Activated T-cell treated with anti-CD3 and anti-CD28 coated beads, Interleukin-2, amount 50 U/mL, for 24 hours (primary cell): ENCODE measurements at regions not wholly inside any gene's neighbourhood (a gene's known extent, or its start where the extent isn't known, plus 50 kb on each side); places are given as distances from the start of the nearest gene placed in this dataset.

Experiments
- DNase-seq: peaks from one replicate; pipeline ENCODE4 v3.0.0-alpha.2; 2020
- H3K27ac Mint-ChIP-seq: 2 replicates; pipeline ENCODE4 v1.8.0; 2020; ENCODE audit warnings: mild to moderate bottlenecking, mixed read lengths
- H3K27me3 Mint-ChIP-seq: 2 replicates; pipeline ENCODE4 v1.8.0; 2020; ENCODE audit warnings: mixed read lengths
- H3K36me3 Mint-ChIP-seq: 2 replicates; pipeline ENCODE4 v1.8.0; 2020; ENCODE audit warnings: low read depth, mixed read lengths
- H3K4me1 Mint-ChIP-seq: 2 replicates; pipeline ENCODE4 v1.8.0; 2020; ENCODE audit warnings: low read depth, mixed read lengths
- H3K4me3 Mint-ChIP-seq: 2 replicates; pipeline ENCODE4 v1.8.0; 2020; ENCODE audit warnings: mild to moderate bottlenecking, moderate library complexity, mixed read lengths
- H3K9me3 Mint-ChIP-seq: 2 replicates; pipeline ENCODE4 v1.8.0; 2020; ENCODE audit warnings: mixed read lengths

DNA sequence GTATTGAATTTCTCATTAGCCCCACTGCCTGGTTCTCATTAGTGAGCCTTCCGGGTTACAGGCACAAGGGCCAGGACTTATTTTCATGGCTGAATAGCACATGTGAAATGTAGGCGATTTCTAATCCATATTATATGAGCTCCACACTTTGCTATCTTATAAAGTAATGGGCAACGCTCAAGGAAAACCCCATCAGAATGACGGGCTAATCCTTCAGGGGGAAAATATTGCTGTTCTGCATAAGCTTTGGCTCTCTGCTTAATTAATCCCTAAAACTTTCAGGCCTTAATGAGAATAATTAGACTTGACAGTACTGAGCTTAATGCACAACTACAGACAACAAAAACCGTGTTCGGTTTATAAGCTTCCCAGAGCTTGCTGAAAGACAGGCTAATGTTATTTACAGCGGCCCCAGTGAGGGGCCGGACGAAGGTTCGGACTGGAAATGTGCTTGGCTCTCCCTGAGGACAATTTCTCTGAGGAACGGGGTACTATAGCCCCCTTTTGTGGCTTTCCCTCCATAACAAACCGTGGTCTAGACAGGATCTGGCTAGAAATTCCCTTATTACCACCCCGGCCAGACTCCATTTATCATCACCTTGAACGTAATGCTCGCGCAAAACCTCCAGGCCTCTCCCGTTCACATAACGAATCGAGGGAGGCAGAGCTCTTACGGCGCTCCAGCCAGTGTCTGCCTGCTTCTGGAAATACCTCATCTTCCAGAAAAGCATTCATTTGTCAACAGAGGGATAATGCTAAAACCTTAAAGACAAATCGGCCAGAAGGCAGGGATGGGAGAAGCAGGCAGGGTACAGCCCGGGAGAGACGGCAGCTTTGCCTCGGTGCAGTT lies 164.5 kb downstream of the CD83 start:
- H3K4me1 Mint-ChIP-seq = peaks cover 13% of the 10 kb centered on the region
- H3K4me3 Mint-ChIP-seq = no peak overlapping the region
- no peak for DNase-seq

DNA sequence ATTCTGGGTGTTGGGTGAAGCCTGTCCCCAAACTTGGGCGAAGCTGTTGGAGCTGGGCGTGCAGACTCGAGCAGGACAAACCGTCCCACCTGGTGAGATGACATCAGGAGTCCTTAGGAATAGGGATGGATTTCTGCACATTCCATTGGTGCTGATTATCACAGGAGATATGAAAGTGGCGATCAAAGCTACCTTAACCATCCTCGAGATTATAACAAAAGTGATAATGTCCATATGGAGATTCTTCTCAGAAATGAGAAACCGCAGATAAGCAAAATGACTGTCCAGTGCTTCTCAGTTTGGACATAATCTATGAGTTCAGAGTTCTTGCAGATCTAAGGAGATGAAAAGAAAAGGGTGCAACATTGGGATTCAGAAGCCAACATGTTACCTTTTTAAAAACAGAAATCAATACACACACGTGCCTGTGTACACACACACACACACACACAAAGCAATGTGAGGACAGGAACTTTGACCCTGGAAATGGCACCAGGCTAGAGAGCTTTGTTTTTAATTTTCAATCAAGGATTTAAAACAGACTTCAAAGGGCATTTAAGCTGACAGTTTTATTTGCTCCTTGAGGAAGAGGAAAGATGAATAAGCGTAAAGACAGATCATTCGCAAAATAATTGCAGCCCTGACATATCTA lies 165.4 kb downstream of the CD83 start:
- no peak for DNase-seq
- Mint-ChIP-seq H3K9me3 (no peaks in the 10 kb centered on the region), H3K4me3 (no peak overlapping the region), H3K4me1 (peaks cover 4% of the 10 kb centered on the region), H3K27ac (no peak overlapping the region), H3K36me3 (no peaks in the 10 kb centered on the region), H3K27me3 (no peaks in the 10 kb centered on the region)

More for the DNA sequence above, 164.5 kb downstream of the CD83 start:
- Mint-ChIP-seq H3K9me3 (no peaks in the 10 kb centered on the region), H3K36me3 (no peaks in the 10 kb centered on the region), H3K27ac (no peak overlapping the region), H3K27me3 (no peaks in the 10 kb centered on the region)

DNA sequence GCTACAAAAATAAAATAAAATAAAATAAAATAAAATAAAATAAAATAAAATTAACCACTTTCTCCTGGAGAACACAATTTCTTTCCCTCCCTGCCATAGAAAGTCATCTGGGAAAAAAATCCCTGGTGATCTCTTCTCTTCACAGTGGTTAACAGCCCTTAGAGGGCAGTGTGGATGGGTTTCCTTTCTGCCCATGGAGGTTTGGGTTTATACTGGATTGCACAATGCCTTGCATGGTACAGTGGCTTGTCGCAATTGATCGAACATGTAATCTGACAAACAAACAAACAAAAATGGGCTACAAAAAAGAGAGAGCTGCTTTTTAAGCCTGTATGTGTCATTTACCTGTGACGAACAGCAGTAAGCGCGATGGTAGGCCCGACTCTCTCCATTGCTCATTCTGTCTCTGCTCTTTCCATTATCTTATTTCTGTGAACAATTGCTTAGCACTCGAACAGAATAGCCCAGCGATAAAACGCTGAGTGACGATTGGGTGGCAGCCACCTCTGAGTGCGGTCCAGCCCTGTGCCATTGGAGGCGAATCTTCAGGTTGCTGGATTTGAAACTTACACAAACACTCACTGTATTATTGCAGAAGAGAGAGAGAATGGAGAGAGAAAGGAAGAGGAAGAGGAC lies 166.1 kb downstream of the CD83 start:
- Mint-ChIP-seq H3K9me3 (no peaks in the 10 kb centered on the region), H3K27ac (no peak overlapping the region), H3K4me3 (no peak overlapping the region), H3K27me3 (no peaks in the 10 kb centered on the region), H3K36me3 (no peaks in the 10 kb centered on the region), H3K4me1 (no peaks in the 10 kb centered on the region)
- DNase-seq = no peak

DNA sequence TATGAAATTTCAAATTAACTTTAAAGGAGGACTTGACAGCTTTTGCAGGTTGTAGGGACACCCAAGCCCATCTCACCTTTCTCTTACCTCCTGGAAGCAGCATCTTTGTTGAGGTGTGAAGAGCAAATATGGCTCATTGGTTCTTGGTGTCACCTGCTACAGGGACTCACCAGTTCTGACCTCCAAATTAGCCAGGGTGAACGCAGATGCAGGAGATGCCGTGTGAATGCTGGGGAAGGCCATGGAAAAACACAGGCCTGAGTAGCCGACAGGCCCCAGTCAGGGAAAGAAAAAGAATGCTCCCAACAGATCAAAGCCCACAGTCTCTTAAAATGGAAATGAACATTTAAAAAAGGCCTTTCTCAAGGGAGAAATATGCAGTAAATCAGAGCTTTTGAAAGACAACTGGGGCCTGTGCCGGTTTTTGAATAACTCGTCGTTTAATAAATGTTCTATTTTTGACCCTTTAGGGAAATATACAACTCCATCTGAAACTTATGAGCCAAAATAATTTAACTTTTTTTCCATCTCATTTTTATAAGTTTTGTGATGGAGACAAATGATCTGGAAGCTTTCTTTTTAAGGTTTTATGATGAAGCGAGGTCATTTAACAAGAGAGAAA lies 167.5 kb downstream of the CD83 start:
- H3K4me1 Mint-ChIP-seq = peaks cover 7% of the 10 kb centered on the region
- no peak overlapping the region for H3K27ac Mint-ChIP-seq
- DNase-seq = no peak
- peaks cover 4% of the 10 kb centered on the region for H3K9me3 Mint-ChIP-seq
- H3K27me3 Mint-ChIP-seq = peaks cover 2% of the 10 kb centered on the region
- no peak overlapping the region for H3K4me3 Mint-ChIP-seq
- no peaks in the 10 kb centered on the region for H3K36me3 Mint-ChIP-seq

DNA sequence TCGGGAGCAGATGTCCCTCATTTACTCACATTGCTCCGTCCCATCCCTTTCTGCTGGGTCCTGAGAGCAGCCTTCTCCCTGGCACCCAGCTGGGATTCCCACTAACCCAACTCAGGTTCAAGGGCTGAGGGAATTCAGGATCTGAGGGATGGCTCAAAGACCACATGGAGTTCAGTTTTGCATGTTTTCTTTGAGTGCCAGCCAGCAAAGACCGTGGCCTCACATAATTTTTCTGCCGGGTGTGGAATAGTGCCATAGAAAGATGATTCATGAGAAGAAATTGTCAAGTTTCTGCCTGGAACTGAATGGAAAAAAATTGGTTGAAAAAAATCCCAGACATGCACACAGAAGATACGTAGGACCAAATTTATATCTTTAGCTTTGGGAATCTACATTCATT lies 168.6 kb downstream of the CD83 start:
- H3K36me3 Mint-ChIP-seq = no peaks in the 10 kb centered on the region
- DNase-seq = no peak
- peaks cover 2% of the 10 kb centered on the region for H3K27me3 Mint-ChIP-seq
- no peak overlapping the region for H3K27ac Mint-ChIP-seq
- H3K4me1 Mint-ChIP-seq = peaks cover 17% of the 10 kb centered on the region
- H3K4me3 Mint-ChIP-seq = no peak overlapping the region
- H3K9me3 Mint-ChIP-seq = peaks cover 4% of the 10 kb centered on the region

DNA sequence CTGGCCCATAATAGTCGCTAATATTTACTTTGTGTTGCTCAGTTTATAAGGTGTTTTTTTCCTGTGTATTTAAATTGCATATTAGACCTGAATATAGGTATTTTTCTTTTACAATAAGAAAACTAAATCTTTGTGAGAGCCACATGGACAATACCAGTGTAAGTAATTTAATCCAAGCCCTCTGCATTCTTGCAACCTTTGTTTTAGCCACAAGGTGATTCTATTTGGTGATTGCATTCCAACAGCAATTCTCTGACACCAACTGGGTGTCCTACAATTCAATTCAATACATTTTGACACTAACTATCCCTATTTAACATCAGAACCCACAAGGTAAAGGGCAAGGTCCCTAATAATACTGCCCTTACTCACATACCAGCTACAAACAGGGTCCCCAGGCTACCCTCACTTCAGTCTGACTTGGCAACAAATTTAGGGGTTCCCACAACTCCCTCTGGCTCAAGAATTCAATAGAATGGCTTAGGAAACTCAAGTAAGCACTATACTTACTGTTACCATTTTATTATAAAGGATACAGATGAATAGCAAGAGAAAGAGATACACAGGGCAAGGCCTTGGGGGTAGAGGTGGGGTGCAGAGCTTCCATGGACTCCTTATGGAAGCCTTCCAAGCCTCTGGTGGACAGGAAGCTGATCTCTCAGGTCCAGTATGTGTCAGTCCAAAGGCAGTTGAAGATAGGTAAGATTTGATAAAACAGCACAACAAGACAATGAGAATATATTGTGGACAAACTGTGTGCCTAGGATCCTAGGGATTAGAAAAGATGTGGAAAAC lies 169.3 kb downstream of the CD83 start:
- Mint-ChIP-seq H3K9me3 (peaks cover 4% of the 10 kb centered on the region), H3K36me3 (no peaks in the 10 kb centered on the region), H3K27me3 (peaks cover 2% of the 10 kb centered on the region), H3K4me1 (peaks cover 17% of the 10 kb centered on the region), H3K27ac (no peak overlapping the region), H3K4me3 (no peak overlapping the region)
- DNase-seq = no peak

DNA sequence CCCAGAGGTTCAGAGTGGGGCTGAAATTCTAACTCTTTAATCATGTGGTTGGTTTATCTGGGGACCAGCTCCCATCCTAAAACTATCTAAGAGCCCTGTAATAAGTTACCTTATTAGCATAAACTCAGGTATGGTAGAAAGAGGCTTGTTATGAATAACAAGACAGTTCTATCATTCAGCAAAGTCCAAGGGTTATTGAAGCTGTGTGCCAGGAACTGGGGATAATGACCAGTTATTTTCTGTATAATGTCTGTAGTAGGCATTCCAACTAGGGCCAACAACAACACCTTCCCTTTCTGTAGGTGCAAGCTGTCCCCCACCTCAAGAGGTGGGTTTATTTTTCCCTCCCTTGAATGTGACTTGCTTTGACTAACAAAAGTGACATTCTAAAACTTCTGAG lies 170.1 kb downstream of the CD83 start:
- Mint-ChIP-seq H3K9me3 (peaks cover 4% of the 10 kb centered on the region), H3K4me3 (no peak overlapping the region), H3K27ac (no peak overlapping the region), H3K27me3 (peaks cover 2% of the 10 kb centered on the region), H3K4me1 (peaks cover 17% of the 10 kb centered on the region), H3K36me3 (no peaks in the 10 kb centered on the region)
- DNase-seq = no peak

DNA sequence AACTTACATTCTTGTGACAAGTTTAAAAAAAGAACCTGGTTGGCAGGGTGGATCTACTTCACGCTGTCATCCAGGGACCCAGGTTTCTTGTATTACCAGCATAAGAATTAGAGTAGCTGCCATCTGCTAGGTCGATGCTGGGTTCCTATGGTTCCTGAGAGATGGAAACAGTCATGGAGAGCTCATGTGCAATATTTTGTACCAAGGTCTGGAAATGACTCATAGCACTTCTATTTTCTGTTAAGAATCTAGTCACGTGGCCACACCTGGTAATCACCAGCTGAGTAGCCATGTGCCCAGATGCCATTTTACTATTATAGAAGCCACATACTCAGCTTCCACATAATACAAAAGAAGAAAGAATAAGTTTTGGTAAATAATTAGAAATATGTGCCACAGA lies 171.3 kb downstream of the CD83 start:
- Mint-ChIP-seq H3K9me3 (peaks cover 4% of the 10 kb centered on the region), H3K4me1 (peaks cover 17% of the 10 kb centered on the region), H3K36me3 (no peaks in the 10 kb centered on the region), H3K4me3 (no peak overlapping the region), H3K27ac (no peak overlapping the region), H3K27me3 (peaks cover 2% of the 10 kb centered on the region)
- DNase-seq = no peak

DNA sequence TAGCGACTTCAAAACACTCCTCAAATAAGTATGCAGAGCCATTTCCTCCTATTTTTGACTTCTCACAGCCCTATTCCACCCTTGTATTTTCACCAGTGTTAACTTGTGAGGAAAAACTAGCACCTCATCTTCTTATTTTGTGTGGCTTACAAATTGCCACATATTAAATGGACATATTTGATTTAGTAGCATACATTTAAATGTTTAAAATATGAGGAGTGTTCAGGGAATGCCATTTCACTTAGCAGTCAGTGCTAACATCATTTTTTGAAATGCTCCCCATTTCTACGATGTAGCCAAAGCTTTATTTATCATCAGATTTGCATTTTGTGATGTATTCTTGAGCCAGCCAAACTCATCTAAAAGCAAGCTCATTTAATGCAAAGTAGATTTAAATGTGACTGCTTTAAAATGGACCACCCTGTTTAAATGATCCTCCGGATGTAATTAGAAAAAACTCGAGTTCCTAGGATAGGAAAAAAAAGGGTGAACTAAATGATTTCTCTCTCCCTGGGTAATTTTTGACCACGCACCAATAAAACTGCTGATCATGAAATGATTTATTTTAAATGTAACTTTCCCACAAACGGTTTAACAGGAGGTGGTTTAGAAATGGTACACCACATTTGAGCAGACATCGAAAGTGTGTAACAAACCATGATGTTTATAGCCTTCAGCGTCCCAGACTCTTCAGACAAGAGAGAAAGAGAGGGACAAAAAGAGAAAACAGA lies 172.6 kb downstream of the CD83 start:
- H3K4me3 Mint-ChIP-seq = no peak overlapping the region
- H3K27ac Mint-ChIP-seq = peak overlapping the region; percentile 15
- no peak for DNase-seq
- H3K36me3 Mint-ChIP-seq = no peaks in the 10 kb centered on the region
- H3K27me3 Mint-ChIP-seq = peaks cover 2% of the 10 kb centered on the region
- H3K4me1 Mint-ChIP-seq = peaks cover 17% of the 10 kb centered on the region
- H3K9me3 Mint-ChIP-seq = peaks cover 4% of the 10 kb centered on the region

DNA sequence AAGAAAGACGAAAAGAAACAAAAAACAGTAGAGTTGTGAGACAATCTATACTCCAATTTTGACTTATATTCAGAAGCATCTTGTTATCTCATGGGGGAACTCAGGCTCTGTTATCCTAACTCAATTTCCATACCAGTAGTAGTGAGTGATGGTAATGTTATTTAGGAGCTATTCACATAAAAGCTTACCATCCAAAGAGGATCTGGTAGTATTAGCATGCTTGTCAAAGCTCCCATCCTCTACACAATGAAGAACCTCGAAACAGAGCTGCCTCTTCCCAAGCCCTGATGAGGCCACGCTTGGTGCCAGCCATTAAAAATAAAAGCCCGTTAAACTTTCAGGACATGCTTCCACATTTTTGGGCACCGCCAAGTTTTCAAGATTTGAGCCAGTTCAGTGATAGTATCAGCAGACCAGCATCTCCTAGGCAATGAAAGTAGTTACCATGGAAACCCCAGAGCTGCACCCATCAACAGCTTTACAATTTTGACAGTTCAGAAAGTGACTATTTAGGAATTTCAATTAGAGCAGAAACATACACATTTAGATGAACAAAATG lies 173.3 kb downstream of the CD83 start:
- Mint-ChIP-seq H3K4me3 (no peak overlapping the region), H3K27ac (peak overlapping the region; percentile 15)

DNA sequence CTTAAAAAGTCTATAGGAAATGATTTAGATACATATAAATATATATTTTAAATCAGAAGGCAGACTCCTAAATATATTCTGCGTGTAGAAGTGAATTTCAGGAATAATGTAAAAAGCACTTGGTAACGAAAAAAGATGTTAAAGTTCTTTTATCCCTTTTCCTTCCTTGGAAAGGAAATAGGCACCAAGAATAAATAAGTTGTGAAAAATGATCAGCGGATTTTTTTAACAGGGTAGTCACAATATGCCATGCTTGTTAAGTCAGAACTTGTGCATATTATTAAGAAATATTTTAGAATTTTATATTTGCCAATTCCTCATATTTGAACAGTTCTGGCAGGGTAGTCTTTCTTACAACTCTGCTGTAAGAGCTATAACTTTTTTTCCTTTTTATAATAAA lies 173.8 kb downstream of the CD83 start:
- Mint-ChIP-seq H3K4me3 (no peak overlapping the region), H3K4me1 (peaks cover 17% of the 10 kb centered on the region), H3K9me3 (peaks cover 4% of the 10 kb centered on the region), H3K27ac (no peak overlapping the region), H3K36me3 (no peaks in the 10 kb centered on the region), H3K27me3 (peaks cover 2% of the 10 kb centered on the region)
- no peak for DNase-seq

More for the DNA sequence above, 173.3 kb downstream of the CD83 start:
- H3K36me3 Mint-ChIP-seq = no peaks in the 10 kb centered on the region
- DNase-seq = no peak
- peaks cover 4% of the 10 kb centered on the region for H3K9me3 Mint-ChIP-seq
- H3K27me3 Mint-ChIP-seq = peaks cover 2% of the 10 kb centered on the region
- H3K4me1 Mint-ChIP-seq = peaks cover 17% of the 10 kb centered on the region

DNA sequence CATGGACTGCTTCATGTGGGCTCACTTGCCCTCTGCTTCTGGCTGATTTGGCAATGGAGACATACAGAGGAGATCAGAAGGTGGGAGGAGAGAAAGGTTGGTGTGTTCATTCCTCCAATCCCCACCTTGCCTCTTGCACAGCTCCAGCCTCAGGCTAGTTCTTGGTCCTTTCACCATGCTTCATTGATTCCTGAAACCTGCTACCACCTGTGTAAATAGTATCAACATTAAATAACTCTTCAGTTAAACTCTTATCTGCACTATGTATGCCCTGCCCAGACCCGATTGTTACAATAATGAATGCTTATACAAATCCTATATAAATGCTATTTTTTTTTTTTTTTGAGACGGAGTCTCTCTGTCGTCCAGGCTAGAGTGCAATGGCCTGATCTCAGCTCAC lies 174.5 kb downstream of the CD83 start:
- Mint-ChIP-seq H3K27me3 (peaks cover 2% of the 10 kb centered on the region), H3K27ac (no peak overlapping the region), H3K4me1 (peaks cover 17% of the 10 kb centered on the region), H3K9me3 (peaks cover 4% of the 10 kb centered on the region), H3K36me3 (no peaks in the 10 kb centered on the region), H3K4me3 (no peak overlapping the region)
- DNase-seq = no peak

DNA sequence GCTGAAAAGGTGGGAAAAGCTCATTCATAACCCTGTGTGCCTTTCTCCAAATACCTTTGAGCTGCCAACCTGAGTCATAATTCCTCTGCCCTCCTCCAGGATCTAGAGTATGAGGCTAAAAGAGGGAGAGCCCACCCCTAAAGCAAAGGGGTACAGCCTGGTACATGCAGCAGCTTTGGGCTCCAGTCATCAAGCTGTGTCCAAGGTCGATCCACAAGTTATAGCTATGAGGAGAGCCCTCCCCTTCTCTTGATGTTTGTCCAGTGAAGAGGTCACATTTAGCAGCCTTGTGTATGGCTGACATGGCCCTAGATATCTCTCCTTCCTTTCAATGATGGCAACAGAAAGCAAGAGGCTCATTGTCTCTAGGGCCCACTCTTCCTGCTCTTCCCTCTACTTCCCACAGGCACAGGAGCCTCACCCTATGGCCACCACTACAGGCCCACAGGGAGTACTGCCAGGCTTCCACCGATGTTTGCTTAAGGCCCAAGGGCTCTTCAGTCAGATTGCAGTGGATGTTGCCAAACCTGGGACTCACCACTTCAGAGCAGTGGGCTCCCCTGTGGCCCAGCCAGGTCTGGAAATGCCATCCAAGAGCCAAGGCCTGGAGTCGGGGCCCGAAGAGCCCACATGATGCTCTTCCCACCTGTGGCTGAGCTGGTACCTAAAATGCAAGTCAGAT lies 176.8 kb downstream of the CD83 start:
- Mint-ChIP-seq H3K36me3 (no peaks in the 10 kb centered on the region), H3K4me1 (peaks cover 14% of the 10 kb centered on the region), H3K9me3 (no peaks in the 10 kb centered on the region), H3K4me3 (no peak overlapping the region), H3K27ac (no peak overlapping the region), H3K27me3 (no peaks in the 10 kb centered on the region)
- no peak for DNase-seq
